ENCODE measurements at regions not wholly inside any gene's neighbourhood (a gene's known extent, or its start where the extent isn't known, plus 50 kb on each side); places are given as distances from the start of the nearest gene placed in this dataset.

- Histone ChIP-seq H3K4me3 (no peak overlapping the region), H3K9me3 (replicated peaks; ENCODE audit: control insufficient read depth, insufficient read depth, low read depth, low read length) (0 out of 2 replicates have a peak, but pooled peaks cover 2% of the 10 kb centered on the region), H3K27me3 (ENCODE audit: control insufficient read depth in 2 of 2, insufficient read depth in 2 of 2, low read length in 2 of 2) (no peaks in the 10 kb centered on the region), H3K9ac (ENCODE audit: insufficient read depth in 1 of 2, low read depth in 2 of 2, low read length in 2 of 2) (no peak overlapping the region), H3K9me1 (ENCODE audit: control insufficient read depth, insufficient read depth, low read length) (no peaks in the 10 kb centered on the region), H4K20me1 (replicated peaks; ENCODE audit: control insufficient read depth, insufficient read depth, low read length) (no peaks in the 10 kb centered on the region), H2AFZ (ENCODE audit: low read depth, low read length) (no peak overlapping the region), H3K27ac (ENCODE audit: extremely low read depth, low read depth, low read length) (no peak overlapping the region), H3K4me2 (ENCODE audit: insufficient read depth, low read length) (no peak overlapping the region), H3K36me3 (ENCODE audit: control insufficient read depth, insufficient read depth, low read length) (no peaks in the 10 kb centered on the region), H3K79me2 (ENCODE audit: control insufficient read depth, insufficient read depth, low read length) (no peaks in the 10 kb centered on the region), H3K4me1 (replicated peaks in 1 of 2; ENCODE audit: control insufficient read depth in 2 of 2, insufficient read depth in 2 of 2, low read length in 2 of 2) (no peaks in the 10 kb centered on the region)
- intact Hi-C loops (cut with micrococcal nuclease), result no loop called here
- in situ Hi-C loops (cut with MboI), result no loop called here
- WGBS (ENCODE audit: insufficient coverage, low coverage, missing lambda C conversion rate), result 18% methylated on average over 10 of the region's 10 CpGs
- ATAC-seq (no peak), FAIRE-seq (no peak), DNase-seq (ENCODE audit: extremely low read depth in 1 of 4, low spot score in 3 of 4) (no peak)
- ChIA-PET CTCF (ENCODE audit: low intra/inter-chr PET ratio) (no interaction called here), POLR2A (interaction anchor here (0.6 kb wide), 1 partner anchor 659 kb away, joined by 3 read pairs; no protein-coding TSS in a partner anchor)
- no TSS peak for BruUV-seq (replicated peaks)
- TF ChIP-seq E2F8 (IDR thresholded peaks at IDR 0.05; ENCODE audit: low read depth, partially characterized antibody), result no peak
- no peak for TF ChIP-seq BRF1 (IDR thresholded peaks at IDR 0.05; ENCODE audit: borderline replicate concordance, extremely low read depth, insufficient read length)
- TF ChIP-seq CREB3 (tag; conservative IDR thresholded peaks at IDR 0.05; ENCODE audit: low read depth), result no peak
- TF ChIP-seq ZMIZ1 (IDR thresholded peaks at IDR 0.05; ENCODE audit: low read depth in 2 of 2, low read length in 2 of 2), result no peak
- no peak for TF ChIP-seq KHSRP (IDR thresholded peaks at IDR 0.05)
- no peak for TF ChIP-seq SNRNP70 (optimal IDR thresholded peaks at IDR 0.05; ENCODE audit: low read depth, low read length)
- TF ChIP-seq TSC22D4 (tag; IDR thresholded peaks at IDR 0.05), result no peak
Measured at GRCh38 chr2:107430596-107431266, 396.0 kb upstream of the RGPD4 start.

Measured in K562 (cell line).